Mucosa of stomach (tissue), 1 donor: ENCODE measurements at regions not wholly inside any gene's neighbourhood (a gene's known extent, or its start where the extent isn't known, plus 50 kb on each side); places are given as distances from the start of the nearest gene placed in this dataset.

ENCODE experiments used
- H3K27me3 ChIP-seq: one replicate; pipeline ENCODE4 v1.7.0; 2013; ENCODE audit warnings: mild to moderate bottlenecking, low read length; ENCODE audit not compliant: control insufficient read depth, insufficient read depth
- H3K36me3 ChIP-seq: one replicate; pipeline ENCODE4 v1.7.0; 2013; ENCODE audit warnings: low read length; ENCODE audit not compliant: control insufficient read depth, insufficient read depth
- H3K4me1 ChIP-seq: one replicate; pipeline ENCODE4 v1.7.0; 2013; ENCODE audit warnings: mild to moderate bottlenecking, low read length; ENCODE audit not compliant: control insufficient read depth, insufficient read depth
- H3K4me3 ChIP-seq: one replicate; pipeline ENCODE4 v1.7.0; 2013; ENCODE audit warnings: low read length
- H3K9ac ChIP-seq: one replicate; pipeline ENCODE4 v1.7.0; 2013; ENCODE audit warnings: mild to moderate bottlenecking, low read length, moderate library complexity
- H3K9me3 ChIP-seq: one replicate; pipeline ENCODE4 v1.7.0; 2013; ENCODE audit warnings: mild to moderate bottlenecking, low read length, moderate library complexity; ENCODE audit not compliant: control insufficient read depth
- donor health status: Pancreatic carcinoma.

- peaks cover 27% of the 10 kb centered on the region for H3K27me3 ChIP-seq
- H3K9ac ChIP-seq: no peak overlapping the region
- no peaks in the 10 kb centered on the region for H3K9me3 ChIP-seq
- no peaks in the 10 kb centered on the region for H3K4me1 ChIP-seq
- no peak overlapping the region for H3K4me3 ChIP-seq
- no peaks in the 10 kb centered on the region for H3K36me3 ChIP-seq
Observed at GRCh38 chr4:1465173-1466033, 59.2 kb upstream of the NKX1-1 start.

GRCh38 chr4:1464581-1465171 is 58.4 kb upstream of the NKX1-1 start:
- no peak overlapping the region for H3K9ac ChIP-seq
- no peaks in the 10 kb centered on the region for H3K36me3 ChIP-seq
- H3K9me3 ChIP-seq: no peaks in the 10 kb centered on the region
- H3K27me3 ChIP-seq: peaks cover 27% of the 10 kb centered on the region
- no peaks in the 10 kb centered on the region for H3K4me1 ChIP-seq
- H3K4me3 ChIP-seq: no peak overlapping the region

GRCh38 chr4:1463927-1464540 is 57.8 kb upstream of the NKX1-1 start:
- Histone ChIP-seq H3K9ac (no peak overlapping the region), H3K27me3 (peaks cover 33% of the 10 kb centered on the region), H3K4me1 (no peaks in the 10 kb centered on the region), H3K4me3 (no peak overlapping the region), H3K9me3 (no peaks in the 10 kb centered on the region), H3K36me3 (no peaks in the 10 kb centered on the region)

- peaks cover 41% of the 10 kb centered on the region for H3K27me3 ChIP-seq
- H3K4me3 ChIP-seq: no peak overlapping the region
- H3K9ac ChIP-seq: no peak overlapping the region
- H3K4me1 ChIP-seq: no peaks in the 10 kb centered on the region
- H3K36me3 ChIP-seq: no peaks in the 10 kb centered on the region
- no peaks in the 10 kb centered on the region for H3K9me3 ChIP-seq
Observed at GRCh38 chr4:1463088-1463926, 57.1 kb upstream of the NKX1-1 start.

GRCh38 chr4:1462768-1463075 is 56.5 kb upstream of the NKX1-1 start:
- no peak overlapping the region for H3K4me3 ChIP-seq
- H3K27me3 ChIP-seq: peaks cover 44% of the 10 kb centered on the region
- H3K9me3 ChIP-seq: no peaks in the 10 kb centered on the region
- no peaks in the 10 kb centered on the region for H3K4me1 ChIP-seq
- no peaks in the 10 kb centered on the region for H3K36me3 ChIP-seq
- H3K9ac ChIP-seq: no peak overlapping the region

- no peaks in the 10 kb centered on the region for H3K36me3 ChIP-seq
- H3K27me3 ChIP-seq: peaks cover 44% of the 10 kb centered on the region
- no peak overlapping the region for H3K9ac ChIP-seq
- H3K9me3 ChIP-seq: no peaks in the 10 kb centered on the region
- H3K4me3 ChIP-seq: no peak overlapping the region
- H3K4me1 ChIP-seq: no peaks in the 10 kb centered on the region
Observed at GRCh38 chr4:1462009-1462767, 55.9 kb upstream of the NKX1-1 start.

- Histone ChIP-seq H3K4me3 (no peak overlapping the region), H3K27me3 (peaks cover 43% of the 10 kb centered on the region), H3K36me3 (no peaks in the 10 kb centered on the region), H3K9ac (no peak overlapping the region), H3K4me1 (no peaks in the 10 kb centered on the region), H3K9me3 (no peaks in the 10 kb centered on the region)
Observed at GRCh38 chr4:1460967-1461868, 55.0 kb upstream of the NKX1-1 start.

GRCh38 chr4:1459722-1460511 is 53.7 kb upstream of the NKX1-1 start:
- Histone ChIP-seq H3K4me1 (no peaks in the 10 kb centered on the region), H3K27me3 (peaks cover 41% of the 10 kb centered on the region), H3K36me3 (no peaks in the 10 kb centered on the region), H3K9me3 (no peaks in the 10 kb centered on the region), H3K9ac (no peak overlapping the region), H3K4me3 (no peak overlapping the region)

GRCh38 chr4:1459081-1459721 is 53.0 kb upstream of the NKX1-1 start:
- Histone ChIP-seq H3K4me3 (no peak overlapping the region), H3K4me1 (no peaks in the 10 kb centered on the region), H3K36me3 (no peaks in the 10 kb centered on the region), H3K9me3 (no peaks in the 10 kb centered on the region), H3K27me3 (peaks cover 35% of the 10 kb centered on the region), H3K9ac (no peak overlapping the region)

GRCh38 chr4:1458581-1458980 is 52.3 kb upstream of the NKX1-1 start:
- no peaks in the 10 kb centered on the region for H3K9me3 ChIP-seq
- no peaks in the 10 kb centered on the region for H3K36me3 ChIP-seq
- no peak overlapping the region for H3K4me3 ChIP-seq
- no peak overlapping the region for H3K9ac ChIP-seq
- peaks cover 35% of the 10 kb centered on the region for H3K27me3 ChIP-seq
- no peaks in the 10 kb centered on the region for H3K4me1 ChIP-seq
